Prostate gland (tissue), 2 donors: ENCODE measurements at regions not wholly inside any gene's neighbourhood (a gene's known extent, or its start where the extent isn't known, plus 50 kb on each side); places are given as distances from the start of the nearest gene placed in this dataset.
"Not testable (repeated sequence)": the region's sequence is repeated elsewhere in the genome, so short reads cannot be mapped to it uniquely, and the experiment has no call there.

Source experiments
- DNase-seq: peaks from one replicate; pipeline ENCODE4 v3.0.0-alpha.2; 2019; ENCODE audit warnings: low spot score
- H3K27ac ChIP-seq, 2 donors: fragments of 200-600 bp; sonication (generic); 2 replicates each; pipeline ENCODE4 v1.5.1; 2017 to 2019
- H3K27me3 ChIP-seq: fragments of 200-600 bp; sonication (generic); replicated peaks from 2 replicates; pipeline ENCODE4 v1.5.1; 2019; ENCODE audit not compliant: insufficient read depth
- H3K36me3 ChIP-seq, 2 donors: fragments of 200-600 bp; sonication (generic); 1 replicate in 1 of 2; 2 replicates in 1 of 2; pipeline versions ENCODE4 v1.5.1 to v1.8.1; 2017 to 2019
- H3K4me1 ChIP-seq: fragments of 200-600 bp; sonication (generic); replicated peaks from 2 replicates; pipeline ENCODE4 v1.5.1; 2019
- H3K4me3 ChIP-seq, 2 donors: fragments of 200-600 bp; sonication (generic); 2 replicates each; pipeline ENCODE4 v1.5.1; 2017 to 2019
- H3K9me3 ChIP-seq: fragments of 200-600 bp; sonication (generic); 2 replicates; pipeline ENCODE4 v1.5.1; 2017
- POLR2A ChIP-seq: fragments of 450-650 bp; IDR thresholded peaks from one replicate; pipeline ENCODE4 v1.6.1; 2016; ENCODE audit warnings: antibody characterized with exemption, mild to moderate bottlenecking
- POLR2AphosphoS5 ChIP-seq: sonication (generic); formaldehyde crosslinking; IDR thresholded peaks from one replicate; pipeline ENCODE4 v1.6.1; 2017; ENCODE audit warnings: antibody characterized with exemption
- WGBS: methylation state at CpG from one replicate; pipeline ENCODE4 v1.1.5; 2018; 5-methylcytosine and 5-hydroxymethylcytosine counted together
- intact Hi-C: fragments of 100-400 bp; cut with DNase I; formaldehyde crosslinking; loops from one replicate; pipeline ENCODE4 v1.14.2; 2022
- TF ChIP-seq, protein P1 (sequence below), 4 experiments: fragments of 200-600 bp in 2 of 4; fragments of 450-650 bp in 2 of 4; sonication (generic) in 2 of 4; IDR thresholded peaks; 1 replicate in 3 of 4; 2 replicates in 1 of 4; pipeline ENCODE4 v1.5.1; 2016 to 2019; ENCODE audit warnings: antibody characterized with exemption in 4 of 4, mild to moderate bottlenecking in 2 of 4, moderate library complexity in 2 of 4

DNA sequence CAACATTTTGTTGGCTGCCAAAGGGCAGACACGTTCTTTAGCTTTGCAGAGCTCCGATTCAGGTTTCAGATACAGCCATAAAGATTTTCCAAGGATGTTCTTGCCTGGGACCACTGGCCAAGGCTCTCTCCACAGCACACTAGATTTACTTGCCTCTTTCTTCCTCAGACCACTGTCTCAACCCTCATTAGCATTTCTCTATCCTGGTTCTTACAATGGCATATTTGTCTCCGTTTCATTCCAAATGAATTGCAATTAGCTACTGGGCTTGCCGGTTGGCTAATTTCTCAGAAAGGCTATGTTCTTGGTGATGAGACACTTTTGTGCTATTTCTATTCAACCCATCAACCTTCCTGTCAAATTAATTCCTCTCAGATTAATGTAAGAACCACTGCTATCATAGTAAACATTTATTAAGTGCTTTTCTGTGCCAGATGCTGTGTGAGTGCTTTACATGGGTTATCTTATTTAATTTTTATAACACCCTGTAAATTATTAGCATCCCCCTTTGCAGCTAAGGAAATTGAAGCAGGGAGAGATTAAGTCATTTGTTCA is 118.4 kb upstream of the NR3C1 start:
- H3K9me3 ChIP-seq: no peaks in the 10 kb centered on the region
- WGBS: 80% methylated on average over 4 of the region's 4 CpGs
- H3K27ac ChIP-seq: no peak overlapping the region
- intact Hi-C loops: no loop called here
- DNase-seq: no peak
- TF ChIP-seq, protein P1, sequence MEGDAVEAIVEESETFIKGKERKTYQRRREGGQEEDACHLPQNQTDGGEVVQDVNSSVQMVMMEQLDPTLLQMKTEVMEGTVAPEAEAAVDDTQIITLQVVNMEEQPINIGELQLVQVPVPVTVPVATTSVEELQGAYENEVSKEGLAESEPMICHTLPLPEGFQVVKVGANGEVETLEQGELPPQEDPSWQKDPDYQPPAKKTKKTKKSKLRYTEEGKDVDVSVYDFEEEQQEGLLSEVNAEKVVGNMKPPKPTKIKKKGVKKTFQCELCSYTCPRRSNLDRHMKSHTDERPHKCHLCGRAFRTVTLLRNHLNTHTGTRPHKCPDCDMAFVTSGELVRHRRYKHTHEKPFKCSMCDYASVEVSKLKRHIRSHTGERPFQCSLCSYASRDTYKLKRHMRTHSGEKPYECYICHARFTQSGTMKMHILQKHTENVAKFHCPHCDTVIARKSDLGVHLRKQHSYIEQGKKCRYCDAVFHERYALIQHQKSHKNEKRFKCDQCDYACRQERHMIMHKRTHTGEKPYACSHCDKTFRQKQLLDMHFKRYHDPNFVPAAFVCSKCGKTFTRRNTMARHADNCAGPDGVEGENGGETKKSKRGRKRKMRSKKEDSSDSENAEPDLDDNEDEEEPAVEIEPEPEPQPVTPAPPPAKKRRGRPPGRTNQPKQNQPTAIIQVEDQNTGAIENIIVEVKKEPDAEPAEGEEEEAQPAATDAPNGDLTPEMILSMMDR (IDR thresholded peaks at IDR 0.05): no peak
- no peak for TF ChIP-seq POLR2A
- TF ChIP-seq POLR2AphosphoS5: no peak
- H3K36me3 ChIP-seq: no peaks in the 10 kb centered on the region
- no peak overlapping the region for H3K4me3 ChIP-seq
- no peaks in the 10 kb centered on the region for H3K4me1 ChIP-seq
- no peaks in the 10 kb centered on the region for H3K27me3 ChIP-seq

- intact Hi-C loops: no loop called here
- no peaks in the 10 kb centered on the region for H3K27me3 ChIP-seq
- no peak overlapping the region for H3K4me3 ChIP-seq
- H3K27ac ChIP-seq: no peak overlapping the region
- WGBS: 68% methylated on average over 4 of the region's 4 CpGs
- H3K4me1 ChIP-seq: no peaks in the 10 kb centered on the region
- H3K36me3 ChIP-seq: no peaks in the 10 kb centered on the region
- no peak for DNase-seq
- TF ChIP-seq, protein P1 (IDR thresholded peaks at IDR 0.05): no peak
- no peak for TF ChIP-seq POLR2A
- no peak for TF ChIP-seq POLR2AphosphoS5
- H3K9me3 ChIP-seq: no peaks in the 10 kb centered on the region
Measured at GRCh38 chr5:143521141-143521540, 117.7 kb upstream of the NR3C1 start.

GRCh38 chr5:143519215-143519614 is 115.7 kb upstream of the NR3C1 start:
- H3K4me3 ChIP-seq, H3K4me1 ChIP-seq, DNase-seq, H3K36me3 ChIP-seq, H3K27me3 ChIP-seq, intact Hi-C loops, H3K9me3 ChIP-seq, H3K27ac ChIP-seq: not testable (repeated sequence)
- WGBS: 93% methylated on average over 2 of the region's 2 CpGs

DNA sequence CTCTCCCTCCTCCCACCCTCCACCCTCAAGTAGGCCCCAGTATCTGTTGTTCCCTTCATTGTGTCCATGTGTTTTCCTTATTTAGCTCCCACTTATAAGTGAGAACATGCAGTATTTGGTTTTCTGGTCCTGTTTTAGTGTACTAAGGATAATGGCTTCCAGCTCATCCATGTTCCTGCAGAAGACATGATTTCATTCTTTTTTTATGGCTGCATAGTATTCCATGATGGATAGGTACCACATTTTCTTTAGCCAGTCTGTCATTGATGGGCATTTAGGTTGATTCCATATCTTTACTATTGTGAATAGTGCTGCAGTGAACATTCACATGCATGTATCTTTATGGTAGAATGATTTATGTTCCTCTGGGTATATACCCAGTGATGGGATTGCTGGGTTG is 114.3 kb upstream of the NR3C1 start:
- H3K27me3 ChIP-seq, H3K36me3 ChIP-seq, H3K27ac ChIP-seq, H3K4me3 ChIP-seq, H3K9me3 ChIP-seq, intact Hi-C loops, H3K4me1 ChIP-seq, DNase-seq: not testable (repeated sequence)

- WGBS: 93% methylated on average over 1 of the region's 1 CpG
- TF ChIP-seq POLR2A: no peak
- no peak for TF ChIP-seq POLR2AphosphoS5
- TF ChIP-seq, protein P1 (IDR thresholded peaks at IDR 0.05): no peak
- intact Hi-C loops: no loop called here
- Histone ChIP-seq H3K27ac (no peak overlapping the region), H3K36me3 (no peaks in the 10 kb centered on the region), H3K27me3 (no peaks in the 10 kb centered on the region), H3K9me3 (no peaks in the 10 kb centered on the region), H3K4me1 (no peaks in the 10 kb centered on the region), H3K4me3 (no peak overlapping the region)
- no peak for DNase-seq
Measured at GRCh38 chr5:143516249-143516648, 112.8 kb upstream of the NR3C1 start.

DNA sequence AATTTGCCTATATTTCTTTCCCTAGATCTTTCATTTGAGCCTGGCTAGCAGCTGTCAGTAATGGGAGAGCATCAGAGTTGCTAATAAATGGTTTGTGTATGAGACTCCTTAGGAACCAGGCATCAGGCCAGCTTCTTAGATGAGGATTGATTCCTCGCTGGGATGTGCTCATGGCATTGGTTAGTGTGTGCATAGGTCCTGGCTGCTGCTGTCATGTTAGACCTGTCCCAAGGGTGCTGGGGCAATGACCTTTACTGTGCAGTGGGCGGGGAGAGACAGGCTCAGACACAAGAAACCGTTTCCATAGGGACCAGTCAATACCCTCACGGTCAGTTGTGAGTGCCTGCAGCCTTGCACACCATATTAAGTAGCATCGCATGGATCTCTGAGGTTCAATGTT is 112.3 kb upstream of the NR3C1 start:
- DNase-seq: no peak
- Histone ChIP-seq H3K4me1 (no peaks in the 10 kb centered on the region), H3K27me3 (no peaks in the 10 kb centered on the region), H3K9me3 (no peaks in the 10 kb centered on the region), H3K27ac (no peak overlapping the region), H3K36me3 (no peaks in the 10 kb centered on the region), H3K4me3 (no peak overlapping the region)
- no peak for TF ChIP-seq POLR2AphosphoS5
- no peak for TF ChIP-seq POLR2A
- 79% methylated on average over 5 of the region's 5 CpGs for WGBS
- intact Hi-C loops: no loop called here
